A673 (cell line): ENCODE measurements at regions not wholly inside any gene's neighbourhood (a gene's known extent, or its start where the extent isn't known, plus 50 kb on each side); places are given as distances from the start of the nearest gene placed in this dataset.

Experiments
- BruUV-seq: library from RNA; stranded (reverse); fragments of 400-500 nt; replicated peaks from 2 replicates; lab custom pipeline; 2021; lab: Mats Ljungman, UMichigan
- CTCF ChIA-PET: fragments of 300-600 bp; sonication (Branson Sonifier 250); formaldehyde crosslinking; loops from one replicate; lab custom pipeline; 2022; ENCODE audit warnings: antibody characterized with exemption; lab: Charles Lee
- POLR2A ChIA-PET: fragments of 300-600 bp; sonication (Branson Sonifier 250); formaldehyde crosslinking; loops from one replicate; lab custom pipeline; 2022; ENCODE audit warnings: antibody characterized with exemption; ENCODE audit not compliant: low non-redundant PET; lab: Charles Lee
- DNase-seq: peaks from one replicate; pipeline ENCODE4 v3.0.0-alpha.2; 2015; ENCODE audit warnings: low spot score
- H3K27ac ChIP-seq: fragments of 200-600 bp; sonication (generic); 2 replicates; pipeline ENCODE4 v1.5.1; 2016; ENCODE audit warnings: mixed run types, low read depth, mild to moderate bottlenecking, mixed read lengths, antibody characterized with exemption, low read length; ENCODE audit not compliant: poor library complexity, severe bottlenecking
- H3K27me3 ChIP-seq: fragments of 200-600 bp; sonication (generic); replicated peaks from 2 replicates; pipeline ENCODE4 v1.6.1; 2017; ENCODE audit warnings: mixed run types, low read depth, mild to moderate bottlenecking, mixed read lengths, antibody characterized with exemption, low read length; ENCODE audit not compliant: insufficient read depth, poor library complexity
- H3K36me3 ChIP-seq: fragments of 200-600 bp; sonication (generic); 2 replicates; pipeline ENCODE4 v1.6.1; 2016; ENCODE audit warnings: mixed run types, mild to moderate bottlenecking, mixed read lengths, antibody characterized with exemption, low read length; ENCODE audit not compliant: insufficient read depth, poor library complexity, severe bottlenecking
- H3K4me1 ChIP-seq: fragments of 200-600 bp; sonication (generic); 2 replicates; pipeline ENCODE4 v1.6.1; 2017; ENCODE audit warnings: mixed run types, mild to moderate bottlenecking, mixed read lengths, antibody characterized with exemption, low read length; ENCODE audit not compliant: insufficient read depth, poor library complexity, severe bottlenecking
- H3K4me3 ChIP-seq: fragments of 200-600 bp; sonication (generic); 2 replicates; pipeline ENCODE4 v1.5.1; 2016; ENCODE audit warnings: low read depth, mixed run types, mild to moderate bottlenecking, mixed read lengths, low read length; ENCODE audit not compliant: poor library complexity, severe bottlenecking
- H3K9me3 ChIP-seq: fragments of 200-600 bp; sonication (generic); 2 replicates; pipeline ENCODE4 v1.6.1; 2016; ENCODE audit warnings: mixed run types, low read depth, mild to moderate bottlenecking, mixed read lengths, antibody characterized with exemption, low read length; ENCODE audit not compliant: poor library complexity, severe bottlenecking
- CTCF ChIP-seq: fragments of 300-800, 200-600 bp; sonication (generic); conservative IDR thresholded peaks from 2 replicates; pipeline ENCODE4 v1.5.1; 2017; ENCODE audit warnings: low read depth, mild to moderate bottlenecking, antibody characterized with exemption, low read length, moderate library complexity, mixed read lengths
- EZH2 ChIP-seq: fragments of 200-600 bp; sonication (generic); IDR thresholded peaks from 2 replicates; pipeline ENCODE4 v1.6.1; 2017; ENCODE audit warnings: borderline replicate concordance, low read depth, mild to moderate bottlenecking, mixed read lengths, antibody characterized with exemption, low read length; ENCODE audit not compliant: poor library complexity, severe bottlenecking
- intact Hi-C: fragments of 100-400 bp; cut with micrococcal nuclease; formaldehyde crosslinking; loops from one replicate; pipeline ENCODE4 v1.10.0; 2022; ENCODE audit not compliant: unreplicated experiment

- no TSS peak for BruUV-seq
- intact Hi-C loops: no loop called here
- H3K27me3 ChIP-seq: no peaks in the 10 kb centered on the region
- H3K4me3 ChIP-seq: no peak overlapping the region
- TF ChIP-seq EZH2: no peak
- TF ChIP-seq CTCF: no peak
- ChIA-PET CTCF (no interaction called here), POLR2A (no interaction called here)
- peaks cover 7% of the 10 kb centered on the region for H3K9me3 ChIP-seq
- H3K27ac ChIP-seq: no peak overlapping the region
- no peak for DNase-seq
- no peaks in the 10 kb centered on the region for H3K36me3 ChIP-seq
- no peaks in the 10 kb centered on the region for H3K4me1 ChIP-seq
These were observed 442.9 kb downstream of the DTWD2 start for GRCh38 chr5:118545470-118545869.

- TF ChIP-seq CTCF (no peak), EZH2 (no peak)
- peaks cover 7% of the 10 kb centered on the region for H3K9me3 ChIP-seq
- intact Hi-C loops: no loop called here
These were observed 443.4 kb downstream of the DTWD2 start for GRCh38 chr5:118544887-118545449.

GRCh38 chr5:118533923-118534322 is 454.4 kb downstream of the DTWD2 start:
- ChIA-PET POLR2A (no interaction called here), CTCF (no interaction called here)
- BruUV-seq: no TSS peak
- no peaks in the 10 kb centered on the region for H3K4me1 ChIP-seq
- H3K9me3 ChIP-seq: no peaks in the 10 kb centered on the region
- H3K27ac ChIP-seq: no peak overlapping the region
- intact Hi-C loops: no loop called here
- no peak overlapping the region for H3K4me3 ChIP-seq
- DNase-seq: no peak
- TF ChIP-seq CTCF (no peak), EZH2 (no peak)
- H3K27me3 ChIP-seq: no peaks in the 10 kb centered on the region
- no peaks in the 10 kb centered on the region for H3K36me3 ChIP-seq

More at GRCh38 chr5:118544887-118545449, 443.4 kb downstream of the DTWD2 start:
- H3K27me3 ChIP-seq: no peaks in the 10 kb centered on the region
- H3K4me3 ChIP-seq: no peak overlapping the region
- BruUV-seq: no TSS peak
- H3K4me1 ChIP-seq: no peaks in the 10 kb centered on the region
- no peak overlapping the region for H3K27ac ChIP-seq
- CTCF ChIA-PET: no interaction called here
- POLR2A ChIA-PET: no interaction called here
- H3K36me3 ChIP-seq: no peaks in the 10 kb centered on the region
- DNase-seq: no peak
